ENCODE measurements at regions not wholly inside any gene's neighbourhood (a gene's known extent, or its start where the extent isn't known, plus 50 kb on each side); places are given as distances from the start of the nearest gene placed in this dataset.

- H3K4me3 ChIP-seq (ENCODE audit: low read depth, low read length) = no peak overlapping the region
- H3K9ac ChIP-seq = no peak overlapping the region
- no peaks in the 10 kb centered on the region for H3K36me3 ChIP-seq (ENCODE audit: control insufficient read depth, insufficient read depth, low read length)
- no peak overlapping the region for H3K27ac ChIP-seq
- TF ChIP-seq CTCF (IDR thresholded peaks at IDR 0.05) = no peak
- H3K4me2 ChIP-seq (ENCODE audit: low read length) = no peak overlapping the region
- H3K4me1 ChIP-seq = no peaks in the 10 kb centered on the region
- no peaks in the 10 kb centered on the region for H3K9me3 ChIP-seq (ENCODE audit: control insufficient read depth, low read length)
- no peak overlapping the region for H2AFZ ChIP-seq
- no peaks in the 10 kb centered on the region for H3K79me2 ChIP-seq
- no peaks in the 10 kb centered on the region for H3K27me3 ChIP-seq (ENCODE audit: control insufficient read depth, insufficient read depth, low read length)
Measured at GRCh38 chr10:129179245-129179971, 287.6 kb upstream of the MGMT start.

GRCh38 chr10:129179972-129180678 is 286.9 kb upstream of the MGMT start:
- TF ChIP-seq CTCF (IDR thresholded peaks at IDR 0.05) = no peak
- Histone ChIP-seq H3K36me3 (ENCODE audit: control insufficient read depth, insufficient read depth, low read length) (no peaks in the 10 kb centered on the region), H3K9me3 (ENCODE audit: control insufficient read depth, low read length) (no peaks in the 10 kb centered on the region), H2AFZ (no peak overlapping the region), H3K27ac (no peak overlapping the region), H3K9ac (no peak overlapping the region), H3K27me3 (ENCODE audit: control insufficient read depth, insufficient read depth, low read length) (no peaks in the 10 kb centered on the region), H3K4me3 (ENCODE audit: low read depth, low read length) (no peak overlapping the region), H3K79me2 (no peaks in the 10 kb centered on the region), H3K4me2 (ENCODE audit: low read length) (no peak overlapping the region), H3K4me1 (no peaks in the 10 kb centered on the region)

GRCh38 chr10:129184196-129184595 is 282.8 kb upstream of the MGMT start:
- TF ChIP-seq CTCF (IDR thresholded peaks at IDR 0.05) = no peak
- Histone ChIP-seq H3K36me3 (ENCODE audit: control insufficient read depth, insufficient read depth, low read length) (no peaks in the 10 kb centered on the region), H3K27me3 (ENCODE audit: control insufficient read depth, insufficient read depth, low read length) (no peaks in the 10 kb centered on the region), H3K4me1 (no peaks in the 10 kb centered on the region), H3K9me3 (ENCODE audit: control insufficient read depth, low read length) (no peaks in the 10 kb centered on the region), H3K27ac (no peak overlapping the region), H3K4me3 (ENCODE audit: low read depth, low read length) (no peak overlapping the region), H2AFZ (no peak overlapping the region), H3K79me2 (no peaks in the 10 kb centered on the region), H3K9ac (no peak overlapping the region), H3K4me2 (ENCODE audit: low read length) (no peak overlapping the region)

GRCh38 chr10:129187331-129187730 is 279.7 kb upstream of the MGMT start:
- no peak overlapping the region for H3K27ac ChIP-seq
- no peak for TF ChIP-seq CTCF (IDR thresholded peaks at IDR 0.05)

More at GRCh38 chr10:129187331-129187730, 279.7 kb upstream of the MGMT start:
- no peaks in the 10 kb centered on the region for H3K4me1 ChIP-seq
- H3K4me2 ChIP-seq (ENCODE audit: low read length) = no peak overlapping the region
- H3K9ac ChIP-seq = no peak overlapping the region
- no peak overlapping the region for H2AFZ ChIP-seq
- H3K79me2 ChIP-seq = no peaks in the 10 kb centered on the region
- H3K36me3 ChIP-seq (ENCODE audit: control insufficient read depth, insufficient read depth, low read length) = no peaks in the 10 kb centered on the region
- no peaks in the 10 kb centered on the region for H3K27me3 ChIP-seq (ENCODE audit: control insufficient read depth, insufficient read depth, low read length)
- no peak overlapping the region for H3K4me3 ChIP-seq (ENCODE audit: low read depth, low read length)
- H3K9me3 ChIP-seq (ENCODE audit: control insufficient read depth, low read length) = no peaks in the 10 kb centered on the region

All from parathyroid adenoma (tissue), 2 donors.